IMR-90 (cell line): ENCODE measurements at regions not wholly inside any gene's neighbourhood (a gene's known extent, or its start where the extent isn't known, plus 50 kb on each side); places are given as distances from the start of the nearest gene placed in this dataset.

Experiments used
- ATAC-seq: fragments of 200-7000 bp; cut with Tn5 transposase; 2 replicates; pipeline ENCODE4 v1.9.1; 2020; ENCODE audit warnings: low read depth, mild to moderate bottlenecking, moderate library complexity
- BruUV-seq: library from RNA; stranded (reverse); fragments of 400-500 nt; replicated peaks from 2 replicates; lab custom pipeline; 2021; lab: Mats Ljungman, UMichigan
- CTCF ChIA-PET: fragments of 300-600 bp; formaldehyde crosslinking; extraction: SDS; loops from one replicate; lab custom pipeline; 2021; ENCODE audit warnings: antibody characterized with exemption; lab: Yijun Ruan, JAX
- POLR2A ChIA-PET: fragments of 300-600 bp; sonication (Branson Sonifier 250); formaldehyde crosslinking; loops from one replicate; lab custom pipeline; 2022; ENCODE audit warnings: antibody characterized with exemption; ENCODE audit not compliant: unreplicated experiment; lab: Charles Lee
- DNase-seq: peaks from one replicate; pipeline ENCODE4 v3.0.0; 2013
- H2AFZ ChIP-seq: replicated peaks from 2 replicates; pipeline ENCODE3; 2013; ENCODE audit warnings: low read length, mild to moderate bottlenecking; ENCODE audit not compliant: poor library complexity
- H2AK5ac ChIP-seq: 2 replicates; pipeline ENCODE4 v1.6.1; 2013; ENCODE audit warnings: low read depth, low read length, inconsistent platforms
- H2AK9ac ChIP-seq: replicated peaks from 2 replicates; pipeline ENCODE3; 2013; ENCODE audit warnings: mild to moderate bottlenecking, low read depth, low read length, moderate library complexity; ENCODE audit not compliant: poor library complexity
- H2BK120ac ChIP-seq: 2 replicates; pipeline ENCODE4 v1.6.1; 2013; ENCODE audit warnings: low read depth, low read length, inconsistent platforms
- H2BK15ac ChIP-seq: 3 replicates; pipeline ENCODE4 v1.6.1; 2013; ENCODE audit warnings: low read depth, low read length, inconsistent platforms
- H2BK20ac ChIP-seq: 2 replicates; pipeline ENCODE4 v1.6.1; 2013; ENCODE audit warnings: low read depth, mild to moderate bottlenecking, inconsistent platforms, low read length, moderate library complexity
- H2BK5ac ChIP-seq: 2 replicates; pipeline ENCODE4 v1.6.1; 2013; ENCODE audit warnings: mild to moderate bottlenecking, low read depth, low read length, inconsistent platforms; ENCODE audit not compliant: poor library complexity, severe bottlenecking
- H3K14ac ChIP-seq: replicated peaks from 2 replicates; pipeline ENCODE4 v1.6.1; 2013; ENCODE audit warnings: low read depth, low read length, inconsistent platforms
- H3K18ac ChIP-seq: 2 replicates; pipeline ENCODE4 v1.6.1; 2013; ENCODE audit warnings: low read depth, low read length, control low read depth
- H3K23ac ChIP-seq: 2 replicates; pipeline ENCODE4 v1.6.1; 2013; ENCODE audit warnings: low read depth, low read length, inconsistent platforms
- H3K27ac ChIP-seq: 2 replicates; pipeline ENCODE4 v1.5.1; 2013; ENCODE audit warnings: mild to moderate bottlenecking, control low read depth, low read length; ENCODE audit not compliant: insufficient read depth
- H3K27me3 ChIP-seq: 2 replicates; pipeline ENCODE4 v1.6.1; 2013; ENCODE audit warnings: low read length; ENCODE audit not compliant: control insufficient read depth, insufficient read depth
- H3K36me3 ChIP-seq: 2 replicates; pipeline ENCODE4 v1.6.1; 2013; ENCODE audit warnings: low read length, mixed read lengths; ENCODE audit not compliant: control insufficient read depth, insufficient read depth
- H3K4ac ChIP-seq: 2 replicates; pipeline ENCODE4 v1.6.1; 2013; ENCODE audit warnings: low read depth, low read length, inconsistent platforms
- H3K4me1 ChIP-seq: 2 replicates; pipeline ENCODE4 v1.6.1; 2013; ENCODE audit warnings: low read length, mixed read lengths; ENCODE audit not compliant: control insufficient read depth, insufficient read depth
- H3K4me2 ChIP-seq: 2 replicates; pipeline ENCODE4 v1.6.1; 2013; ENCODE audit warnings: low read depth, mild to moderate bottlenecking, control low read depth, low read length, moderate library complexity
- H3K4me3 ChIP-seq: 2 replicates; pipeline ENCODE4 v1.5.1; 2013; ENCODE audit warnings: low read depth, mild to moderate bottlenecking, control low read depth, low read length, moderate library complexity; ENCODE audit not compliant: insufficient read depth
- H3K56ac ChIP-seq: 2 replicates; pipeline ENCODE4 v1.6.1; 2013; ENCODE audit warnings: low read length, inconsistent platforms; ENCODE audit not compliant: insufficient read depth; ENCODE audit errors: extremely low read depth
- H3K79me1 ChIP-seq, 2 experiments: 2 replicates each; pipeline ENCODE4 v1.6.1; 2013; ENCODE audit warnings: low read length in 2 of 2, inconsistent platforms in 1 of 2, low read depth in 1 of 2
- H3K9ac ChIP-seq: 2 replicates; pipeline ENCODE4 v1.6.1; 2013; ENCODE audit warnings: low read depth, low read length, control low read depth
- H3K9me1 ChIP-seq: 2 replicates; pipeline ENCODE4 v1.6.1; 2013; ENCODE audit warnings: low read length, inconsistent platforms; ENCODE audit not compliant: insufficient read depth
- H3K9me3 ChIP-seq: 2 replicates; pipeline ENCODE4 v1.6.1; 2013; ENCODE audit warnings: low read length; ENCODE audit not compliant: control insufficient read depth, insufficient read depth
- H4K20me1 ChIP-seq: 2 replicates; pipeline ENCODE4 v1.6.1; 2013; ENCODE audit warnings: low read length, inconsistent platforms; ENCODE audit not compliant: insufficient read depth
- H4K5ac ChIP-seq: 2 replicates; pipeline ENCODE4 v1.6.1; 2013; ENCODE audit warnings: mild to moderate bottlenecking, low read depth, low read length, control low read depth
- H4K8ac ChIP-seq, 2 experiments: 2 replicates each; pipeline ENCODE4 v1.6.1; 2013; ENCODE audit warnings: low read depth in 2 of 2, low read length in 2 of 2, control low read depth in 1 of 2, inconsistent platforms in 1 of 2
- H4K91ac ChIP-seq: 2 replicates; pipeline ENCODE4 v1.6.1; 2013; ENCODE audit warnings: low read depth, low read length, inconsistent platforms; ENCODE audit not compliant: insufficient read depth
- BHLHE40 ChIP-seq: fragments of 150-350 bp; IDR thresholded peaks from 2 replicates; pipeline ENCODE4 v1.6.1; 2016; ENCODE audit warnings: mild to moderate bottlenecking, low read depth, low read length
- WGBS, 2 experiments: methylation state at CpG; one replicate each; pipeline versions ENCODE4 v1.1.5 to v1.1.7; 2013; ENCODE audit warnings: missing lambda C conversion rate in 2 of 2; ENCODE audit not compliant: insufficient read length in 1 of 2; ENCODE audit errors: extremely low coverage in 2 of 2; 5-methylcytosine and 5-hydroxymethylcytosine counted together
- dilution Hi-C: fragments of 300-500 bp; cut with HindIII; formaldehyde crosslinking; loops from one replicate; pipeline ENCODE4 v1.14.3; 2018; ENCODE audit warnings: low sequenced_read_pairs; ENCODE audit not compliant: unreplicated experiment
- in situ Hi-C: fragments of 300-500 bp; cut with MboI; formaldehyde crosslinking; loops from 3 replicates; pipeline ENCODE4 v1.14.3; 2019; ENCODE audit warnings: low sequenced_read_pairs, inconsistent platforms, mixed read lengths
- intact Hi-C: fragments of 100-400 bp; cut with micrococcal nuclease; formaldehyde crosslinking; loops from 2 replicates; pipeline ENCODE4 v1.10.0; 2022

GRCh38 chr3:117350371-117350770 lies 640.8 kb downstream of the TUSC7 start:
- H3K9me1 ChIP-seq: no peaks in the 10 kb centered on the region
- no peak overlapping the region for H3K9ac ChIP-seq
- no peak overlapping the region for H3K4me2 ChIP-seq
- no peak overlapping the region for H3K27ac ChIP-seq
- H4K20me1 ChIP-seq: no peaks in the 10 kb centered on the region
- DNase-seq (no peak), ATAC-seq (no peak)
- no peak overlapping the region for H2BK120ac ChIP-seq
- no peak overlapping the region for H3K56ac ChIP-seq
- no CpG with 5 or more reads among the region's 3 CpGs for WGBS, 2 experiments
- no peak overlapping the region for H4K5ac ChIP-seq
- H3K36me3 ChIP-seq: no peaks in the 10 kb centered on the region
- H2BK20ac ChIP-seq: no peak overlapping the region
- intact Hi-C loops: loop anchor here (5.0 to 10.0 kb wide), 2 partner anchors 488 to 576 kb away; no protein-coding TSS in a partner anchor
- H3K23ac ChIP-seq: no peak overlapping the region
- dilution Hi-C loops: no loop called here
- no peak overlapping the region for H2BK5ac ChIP-seq
- H2BK15ac ChIP-seq: no peak overlapping the region
- no peaks in the 10 kb centered on the region for H3K27me3 ChIP-seq
- H3K14ac ChIP-seq: no peak overlapping the region
- POLR2A ChIA-PET: no interaction called here
- H3K9me3 ChIP-seq: no peaks in the 10 kb centered on the region
- H3K4me3 ChIP-seq: no peak overlapping the region
- no peak overlapping the region for H3K4ac ChIP-seq
- CTCF ChIA-PET: no interaction called here
- in situ Hi-C loops: no loop called here
- H4K8ac ChIP-seq: no peak overlapping the region
- no peaks in the 10 kb centered on the region for H3K79me1 ChIP-seq
- no peak overlapping the region for H2AFZ ChIP-seq
- TF ChIP-seq BHLHE40: no peak
- H2AK5ac ChIP-seq: no peak overlapping the region
- H4K91ac ChIP-seq: no peak overlapping the region
- BruUV-seq: no TSS peak
- H2AK9ac ChIP-seq: no peak overlapping the region
- no peaks in the 10 kb centered on the region for H3K4me1 ChIP-seq
- H3K18ac ChIP-seq: no peak overlapping the region
